ENCODE measurements at regions not wholly inside any gene's neighbourhood (a gene's known extent, or its start where the extent isn't known, plus 50 kb on each side); places are given as distances from the start of the nearest gene placed in this dataset.

DNA sequence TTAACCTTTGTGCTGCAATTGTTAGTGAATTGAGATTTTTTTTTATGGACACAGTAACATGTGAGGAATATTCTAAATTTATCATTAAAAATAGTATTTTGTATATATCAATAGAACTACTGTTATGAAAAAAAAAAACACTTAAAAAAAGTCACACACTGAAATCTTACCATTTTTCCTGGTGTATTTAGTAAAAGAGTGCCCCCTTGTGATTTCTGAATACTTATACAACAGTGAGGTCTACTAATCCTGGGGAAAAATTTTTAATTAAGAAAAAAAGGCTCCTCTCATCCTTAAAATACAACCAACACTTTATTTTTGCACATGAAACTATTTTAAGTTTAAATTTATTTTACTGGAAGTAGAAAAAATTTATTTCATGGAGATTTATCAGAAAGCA lies 56.4 kb upstream of the SPOCK3 start:
- no peak overlapping the region for H3K27ac ChIP-seq
- no peaks in the 10 kb centered on the region for H3K4me1 ChIP-seq (ENCODE audit: insufficient read depth)
- no peak overlapping the region for H3K4me3 ChIP-seq
- H3K36me3 ChIP-seq, result no peaks in the 10 kb centered on the region
- no peaks in the 10 kb centered on the region for H3K9me3 ChIP-seq
- DNase-seq, result no peak
- intact Hi-C loops (cut with DNase I), result no loop called here
- TF ChIP-seq EP300 (IDR thresholded peaks at IDR 0.05) (no peak), POLR2A (IDR thresholded peaks at IDR 0.05) (no peak)
- TF ChIP-seq, protein P1, sequence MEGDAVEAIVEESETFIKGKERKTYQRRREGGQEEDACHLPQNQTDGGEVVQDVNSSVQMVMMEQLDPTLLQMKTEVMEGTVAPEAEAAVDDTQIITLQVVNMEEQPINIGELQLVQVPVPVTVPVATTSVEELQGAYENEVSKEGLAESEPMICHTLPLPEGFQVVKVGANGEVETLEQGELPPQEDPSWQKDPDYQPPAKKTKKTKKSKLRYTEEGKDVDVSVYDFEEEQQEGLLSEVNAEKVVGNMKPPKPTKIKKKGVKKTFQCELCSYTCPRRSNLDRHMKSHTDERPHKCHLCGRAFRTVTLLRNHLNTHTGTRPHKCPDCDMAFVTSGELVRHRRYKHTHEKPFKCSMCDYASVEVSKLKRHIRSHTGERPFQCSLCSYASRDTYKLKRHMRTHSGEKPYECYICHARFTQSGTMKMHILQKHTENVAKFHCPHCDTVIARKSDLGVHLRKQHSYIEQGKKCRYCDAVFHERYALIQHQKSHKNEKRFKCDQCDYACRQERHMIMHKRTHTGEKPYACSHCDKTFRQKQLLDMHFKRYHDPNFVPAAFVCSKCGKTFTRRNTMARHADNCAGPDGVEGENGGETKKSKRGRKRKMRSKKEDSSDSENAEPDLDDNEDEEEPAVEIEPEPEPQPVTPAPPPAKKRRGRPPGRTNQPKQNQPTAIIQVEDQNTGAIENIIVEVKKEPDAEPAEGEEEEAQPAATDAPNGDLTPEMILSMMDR (IDR thresholded peaks at IDR 0.05), result no peak
- no peaks in the 10 kb centered on the region for H3K27me3 ChIP-seq

DNA sequence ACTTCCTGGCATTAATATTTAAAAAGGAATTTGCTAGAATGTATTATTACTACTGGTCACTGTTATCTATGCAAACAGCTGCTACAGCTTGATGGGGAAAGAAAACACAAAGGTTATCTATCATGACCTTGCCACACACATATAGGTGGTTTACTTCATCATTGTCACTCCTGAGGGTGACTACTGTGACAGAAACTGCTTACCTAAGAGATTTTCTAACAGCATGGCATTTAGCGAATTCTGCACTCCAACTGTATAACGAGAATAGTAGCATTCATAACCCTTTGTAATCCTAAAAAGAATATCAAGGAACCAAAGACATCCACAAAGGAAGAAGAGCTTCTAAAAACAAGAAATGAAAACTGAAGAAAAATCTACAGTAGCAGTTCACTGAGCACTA lies 74.6 kb upstream of the SPOCK3 start:
- no peak for DNase-seq
- H3K4me1 ChIP-seq (ENCODE audit: insufficient read depth), result no peaks in the 10 kb centered on the region
- H3K27me3 ChIP-seq, result no peaks in the 10 kb centered on the region
- TF ChIP-seq EP300 (IDR thresholded peaks at IDR 0.05) (no peak), POLR2A (IDR thresholded peaks at IDR 0.05) (no peak)
- TF ChIP-seq, protein P1 (IDR thresholded peaks at IDR 0.05), result no peak
- intact Hi-C loops (cut with DNase I), result no loop called here
- no peak overlapping the region for H3K27ac ChIP-seq
- H3K36me3 ChIP-seq, result no peaks in the 10 kb centered on the region
- H3K9me3 ChIP-seq, result no peaks in the 10 kb centered on the region
- 59 to 78% (median 61%) methylated on average over 2 of the region's 2 CpGs for WGBS, 3 donors
- H3K4me3 ChIP-seq, result no peak overlapping the region

DNA sequence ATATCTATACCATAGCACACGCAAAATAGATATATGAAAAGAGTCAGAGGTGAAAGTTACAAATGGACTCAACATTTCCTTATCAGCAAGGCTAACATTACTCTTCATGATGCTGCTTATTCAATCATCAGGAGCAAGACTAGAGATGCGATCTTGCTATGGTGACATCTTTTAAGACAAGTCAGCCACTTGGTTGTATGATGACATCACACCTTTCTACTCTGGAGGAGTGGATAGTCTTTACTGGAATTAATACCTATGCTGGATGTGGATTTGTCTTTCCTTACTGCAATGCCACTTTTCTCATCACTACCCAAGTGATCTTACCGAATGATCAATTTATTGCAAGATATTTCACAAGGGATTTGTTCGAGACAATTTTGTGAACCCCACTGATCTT lies 87.0 kb upstream of the SPOCK3 start:
- H3K36me3 ChIP-seq, result no peaks in the 10 kb centered on the region
- WGBS, 3 donors, result 87 to 93% (median 90%) methylated on average over 4 of the region's 4 CpGs
- intact Hi-C loops (cut with DNase I), result no loop called here
- no peak overlapping the region for H3K27ac ChIP-seq
- no peaks in the 10 kb centered on the region for H3K4me1 ChIP-seq (ENCODE audit: insufficient read depth)
- no peak overlapping the region for H3K4me3 ChIP-seq
- DNase-seq, result no peak
- no peak for TF ChIP-seq EP300 (IDR thresholded peaks at IDR 0.05)
- TF ChIP-seq POLR2A (IDR thresholded peaks at IDR 0.05), result no peak
- no peaks in the 10 kb centered on the region for H3K9me3 ChIP-seq
- H3K27me3 ChIP-seq, result no peaks in the 10 kb centered on the region

DNA sequence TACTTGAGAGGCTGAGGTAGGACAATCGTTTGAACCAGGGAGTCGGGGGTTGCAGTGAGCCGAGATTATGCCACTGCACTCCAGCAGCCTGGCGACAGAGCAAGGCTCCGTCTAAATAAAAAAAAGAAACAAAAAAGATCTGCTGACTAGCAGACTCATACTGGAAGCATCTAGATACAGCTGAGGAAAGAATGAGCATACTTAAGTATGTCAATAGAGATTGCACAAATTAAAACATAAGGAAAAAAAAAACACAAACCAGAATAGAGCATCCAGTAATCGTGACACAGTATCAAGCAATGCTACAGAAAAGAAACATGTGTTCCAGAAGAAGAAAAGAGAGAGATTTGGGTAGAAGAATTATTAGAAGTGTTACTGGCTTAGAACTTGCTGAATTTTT lies 105.5 kb upstream of the SPOCK3 start:
- no peaks in the 10 kb centered on the region for H3K27me3 ChIP-seq
- no peaks in the 10 kb centered on the region for H3K4me1 ChIP-seq (ENCODE audit: insufficient read depth)
- H3K9me3 ChIP-seq, result no peaks in the 10 kb centered on the region
- TF ChIP-seq, protein P1 (IDR thresholded peaks at IDR 0.05), result no peak
- TF ChIP-seq EP300 (IDR thresholded peaks at IDR 0.05), result no peak
- H3K36me3 ChIP-seq, result no peaks in the 10 kb centered on the region
- intact Hi-C loops (cut with DNase I), result no loop called here
- WGBS, 3 donors, result 12 to 50% (median 20%) methylated on average over 6 of the region's 6 CpGs
- DNase-seq, result no peak
- no peak overlapping the region for H3K27ac ChIP-seq
- no peak overlapping the region for H3K4me3 ChIP-seq

DNA sequence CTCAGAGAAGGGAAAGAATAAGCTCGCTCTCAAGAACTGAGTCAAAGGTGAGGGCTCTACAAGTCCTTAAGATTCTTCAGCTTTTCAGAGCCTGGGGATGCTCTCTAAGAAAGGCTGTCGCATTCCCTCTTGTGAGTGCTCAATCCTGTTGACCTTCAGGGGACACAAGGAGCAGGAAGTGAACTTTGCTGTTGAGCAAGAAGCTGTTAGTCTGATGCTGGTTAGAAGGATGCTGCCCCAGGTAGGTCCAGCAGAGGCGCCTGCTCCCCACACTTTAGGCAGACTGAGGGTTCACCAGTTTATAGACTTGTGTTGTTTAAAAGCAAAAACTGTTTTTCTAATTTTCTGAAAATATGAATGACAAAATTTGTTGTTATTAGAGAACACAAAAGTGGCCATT lies 125.4 kb upstream of the SPOCK3 start:
- no peaks in the 10 kb centered on the region for H3K27me3 ChIP-seq
- DNase-seq, result no peak
- no peaks in the 10 kb centered on the region for H3K9me3 ChIP-seq
- no peaks in the 10 kb centered on the region for H3K36me3 ChIP-seq
- WGBS, 3 donors, result 57 to 83% (median 62%) methylated on average over 3 of the region's 3 CpGs
- H3K27ac ChIP-seq, result no peak overlapping the region
- intact Hi-C loops (cut with DNase I), result no loop called here
- TF ChIP-seq EP300 (IDR thresholded peaks at IDR 0.05), result no peak
- no peak for TF ChIP-seq POLR2A (IDR thresholded peaks at IDR 0.05)
- TF ChIP-seq, protein P1 (IDR thresholded peaks at IDR 0.05), result no peak
- no peak overlapping the region for H3K4me3 ChIP-seq
- H3K4me1 ChIP-seq (ENCODE audit: insufficient read depth), result no peaks in the 10 kb centered on the region

Data from ovary (tissue), 7 donors.